ACC112 (cell line): ENCODE measurements at regions not wholly inside any gene's neighbourhood (a gene's known extent, or its start where the extent isn't known, plus 50 kb on each side); places are given as distances from the start of the nearest gene placed in this dataset.
"Not testable (repeated sequence)": the region's sequence is repeated elsewhere in the genome, so short reads cannot be mapped to it uniquely, and the experiment has no call there.

Experiments
- H2AFZ ChIP-seq: fragments of 200-600 bp; sonication (generic); one replicate; pipeline ENCODE4 v1.6.0; 2017; ENCODE audit warnings: antibody characterized with exemption, low read length; ENCODE audit not compliant: unreplicated experiment
- H3K27ac ChIP-seq: fragments of 200-600 bp; sonication (generic); 2 replicates; pipeline ENCODE4 v1.5.1; 2014; ENCODE audit warnings: low read depth, mild to moderate bottlenecking, antibody characterized with exemption, low read length, moderate library complexity
- H3K27me3 ChIP-seq: fragments of 200-600 bp; sonication (generic); 2 replicates; pipeline ENCODE4 v1.6.1; 2014; ENCODE audit warnings: mild to moderate bottlenecking, antibody characterized with exemption, low read length, moderate library complexity, mixed read lengths; ENCODE audit not compliant: insufficient read depth
- H3K36me3 ChIP-seq: fragments of 200-600 bp; sonication (generic); 2 replicates; pipeline ENCODE4 v1.6.1; 2016; ENCODE audit warnings: mild to moderate bottlenecking, antibody characterized with exemption, low read length, moderate library complexity, mixed read lengths; ENCODE audit not compliant: insufficient read depth
- H3K4me1 ChIP-seq: fragments of 200-600 bp; sonication (generic); one replicate; pipeline ENCODE4 v1.6.1; 2016; ENCODE audit warnings: low read length, mixed read lengths; ENCODE audit not compliant: insufficient read depth, unreplicated experiment, control insufficient read depth
- H3K4me3 ChIP-seq: fragments of 200-600 bp; sonication (generic); 2 replicates; pipeline ENCODE4 v1.5.1; 2014; ENCODE audit warnings: mild to moderate bottlenecking, low read depth, low read length
- H3K79me2 ChIP-seq: fragments of 200-600 bp; sonication (generic); one replicate; pipeline ENCODE4 v1.6.0; 2016; ENCODE audit warnings: low read length; ENCODE audit not compliant: control insufficient read depth, unreplicated experiment, insufficient read depth

DNA sequence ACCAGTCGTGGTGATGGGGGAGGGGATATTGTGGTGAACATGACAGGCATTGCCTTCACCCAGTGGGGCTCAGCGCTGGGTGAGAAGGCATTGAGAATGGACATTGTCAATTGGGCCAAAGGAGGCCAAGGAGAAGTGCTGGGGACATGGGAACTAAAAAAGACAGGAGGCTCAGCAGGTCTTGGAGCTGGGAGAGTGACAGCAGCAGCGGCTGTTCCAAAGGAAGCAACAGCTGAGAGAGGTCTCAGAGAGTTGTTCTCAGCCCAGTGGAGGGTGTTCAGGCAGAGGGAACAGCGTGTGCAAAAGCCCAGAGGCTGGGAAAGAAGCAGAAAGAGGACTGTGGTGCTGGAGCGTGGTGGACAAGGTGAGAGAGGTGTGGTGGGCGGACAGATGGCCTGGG, 56.6 kb upstream of the ASNS start:
- H3K4me3 ChIP-seq, H3K4me1 ChIP-seq, H3K27me3 ChIP-seq, H3K79me2 ChIP-seq, H3K27ac ChIP-seq, H3K36me3 ChIP-seq, H2AFZ ChIP-seq: not testable (repeated sequence)

DNA sequence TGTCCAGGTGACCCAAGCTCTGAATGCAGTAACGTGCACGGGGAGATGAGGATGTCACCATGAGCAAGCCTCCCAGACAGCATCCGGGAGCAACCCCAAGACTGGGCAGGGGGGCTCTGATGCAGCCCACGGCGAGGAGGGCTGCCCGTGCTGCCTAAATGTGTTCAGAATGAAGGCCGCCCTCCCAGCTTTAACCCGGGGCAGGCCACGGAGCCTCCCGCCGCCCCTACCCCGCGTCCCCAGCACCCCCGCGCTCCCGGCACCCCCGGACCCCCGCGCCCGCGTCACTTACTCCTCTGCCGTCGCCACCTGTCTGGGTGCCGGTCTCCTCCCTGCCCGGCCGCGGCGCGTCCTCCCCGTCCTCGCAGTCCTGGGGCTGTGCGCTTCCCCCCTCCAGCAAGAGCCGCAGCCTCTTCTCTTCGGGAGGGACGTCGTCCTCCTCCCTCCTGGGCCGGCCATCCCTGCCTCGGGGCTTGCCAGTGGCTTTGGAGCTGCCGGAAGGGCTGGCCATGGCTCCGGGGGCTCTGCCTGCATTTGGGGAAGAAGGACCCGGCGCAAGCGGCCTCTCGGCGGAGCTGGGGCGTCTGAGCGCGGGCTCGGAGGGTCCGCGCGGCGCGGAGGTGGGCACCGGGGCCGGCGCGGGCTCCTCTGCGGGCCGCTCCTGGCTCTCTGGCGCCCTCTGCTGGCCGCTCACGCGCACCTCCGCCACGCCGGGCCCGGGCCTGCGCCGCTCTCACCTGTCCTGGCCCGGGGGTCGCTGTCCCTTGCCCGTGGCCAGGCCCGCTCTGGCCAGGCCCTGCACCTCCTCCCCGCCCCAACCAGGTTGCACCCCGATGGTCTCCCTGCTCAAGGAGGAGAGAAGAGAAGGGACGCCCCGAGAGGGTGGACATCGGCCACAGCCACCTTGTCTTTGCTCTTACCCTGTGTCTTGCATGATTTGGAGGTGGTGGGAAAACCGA, 55.9 kb upstream of the ASNS start:
- not testable (repeated sequence) for H2AFZ ChIP-seq, H3K4me1 ChIP-seq, H3K36me3 ChIP-seq, H3K27me3 ChIP-seq, H3K79me2 ChIP-seq, H3K27ac ChIP-seq
- H3K4me3 ChIP-seq: peak overlapping the region; percentile 74
